ENCODE measurements at regions not wholly inside any gene's neighbourhood (a gene's known extent, or its start where the extent isn't known, plus 50 kb on each side); places are given as distances from the start of the nearest gene placed in this dataset.

DNA sequence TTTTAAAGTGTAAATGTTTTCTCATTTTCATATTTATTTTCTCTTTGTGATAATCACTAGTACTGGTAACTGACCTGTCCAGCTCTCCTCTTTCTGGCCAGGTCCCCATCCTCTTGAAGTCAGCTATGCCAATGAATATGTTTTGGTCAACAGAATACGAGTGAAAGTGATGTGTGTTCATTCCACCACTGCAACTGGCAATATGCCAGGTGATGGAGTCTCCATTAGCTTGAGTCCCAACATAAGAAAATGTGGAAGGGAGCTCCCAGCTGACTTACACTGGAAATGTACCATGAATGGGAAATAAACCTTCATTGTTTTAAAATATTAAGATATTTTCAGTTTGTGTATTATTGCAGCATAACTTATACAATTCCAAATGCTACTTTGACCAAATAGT lies 75.8 kb downstream of the CCDC34 start:
- Histone ChIP-seq H3K27ac (ENCODE audit: low read depth in 1 of 2, low read length in 2 of 2) (no peak overlapping the region), H3K4me1 (ENCODE audit: control insufficient read depth in 4 of 4, insufficient read depth in 4 of 4, low read length in 3 of 4) (peaks cover 3 to 13% (median 6%) of the 10 kb centered on the region in 4 donors), H3K36me3 (ENCODE audit: control insufficient read depth in 4 of 4, insufficient read depth in 3 of 4, low read depth in 1 of 4, low read length in 3 of 4) (no peaks in the 10 kb centered on the region), H3K9ac (ENCODE audit: low read depth in 1 of 2, low read length in 2 of 2) (no peak overlapping the region), H3K4me3 (ENCODE audit: low read depth in 1 of 3, low read length in 3 of 3) (no peak overlapping the region), H3K9me3 (ENCODE audit: control insufficient read depth in 4 of 4, low read length in 3 of 4) (no peaks in the 10 kb centered on the region), H3K27me3 (ENCODE audit: control insufficient read depth in 4 of 4, insufficient read depth in 4 of 4, low read length in 3 of 4) (no peaks in the 10 kb centered on the region)
- 60% methylated on average over 1 of the region's 1 CpG for WGBS
- TF ChIP-seq EGR1 (IDR thresholded peaks at IDR 0.05; ENCODE audit: low read depth in 2 of 2) = no peak
- TF ChIP-seq FOXA2 (IDR thresholded peaks at IDR 0.05) = no peak
- no peak for TF ChIP-seq HNF4G (IDR thresholded peaks at IDR 0.05)
- TF ChIP-seq, protein P1, sequence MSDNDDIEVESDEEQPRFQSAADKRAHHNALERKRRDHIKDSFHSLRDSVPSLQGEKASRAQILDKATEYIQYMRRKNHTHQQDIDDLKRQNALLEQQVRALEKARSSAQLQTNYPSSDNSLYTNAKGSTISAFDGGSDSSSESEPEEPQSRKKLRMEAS (IDR thresholded peaks at IDR 0.05) = no peak
- TF ChIP-seq RAD21 (IDR thresholded peaks at IDR 0.05) = no peak
- TF ChIP-seq YY1 (IDR thresholded peaks at IDR 0.05) = no peak
- TF ChIP-seq GABPA (IDR thresholded peaks at IDR 0.05 in 1 of 2, conservative IDR thresholded peaks at IDR 0.05 in 1 of 2) = no peak
- no peak for TF ChIP-seq JUND (IDR thresholded peaks at IDR 0.05)
- TF ChIP-seq, protein P2, sequence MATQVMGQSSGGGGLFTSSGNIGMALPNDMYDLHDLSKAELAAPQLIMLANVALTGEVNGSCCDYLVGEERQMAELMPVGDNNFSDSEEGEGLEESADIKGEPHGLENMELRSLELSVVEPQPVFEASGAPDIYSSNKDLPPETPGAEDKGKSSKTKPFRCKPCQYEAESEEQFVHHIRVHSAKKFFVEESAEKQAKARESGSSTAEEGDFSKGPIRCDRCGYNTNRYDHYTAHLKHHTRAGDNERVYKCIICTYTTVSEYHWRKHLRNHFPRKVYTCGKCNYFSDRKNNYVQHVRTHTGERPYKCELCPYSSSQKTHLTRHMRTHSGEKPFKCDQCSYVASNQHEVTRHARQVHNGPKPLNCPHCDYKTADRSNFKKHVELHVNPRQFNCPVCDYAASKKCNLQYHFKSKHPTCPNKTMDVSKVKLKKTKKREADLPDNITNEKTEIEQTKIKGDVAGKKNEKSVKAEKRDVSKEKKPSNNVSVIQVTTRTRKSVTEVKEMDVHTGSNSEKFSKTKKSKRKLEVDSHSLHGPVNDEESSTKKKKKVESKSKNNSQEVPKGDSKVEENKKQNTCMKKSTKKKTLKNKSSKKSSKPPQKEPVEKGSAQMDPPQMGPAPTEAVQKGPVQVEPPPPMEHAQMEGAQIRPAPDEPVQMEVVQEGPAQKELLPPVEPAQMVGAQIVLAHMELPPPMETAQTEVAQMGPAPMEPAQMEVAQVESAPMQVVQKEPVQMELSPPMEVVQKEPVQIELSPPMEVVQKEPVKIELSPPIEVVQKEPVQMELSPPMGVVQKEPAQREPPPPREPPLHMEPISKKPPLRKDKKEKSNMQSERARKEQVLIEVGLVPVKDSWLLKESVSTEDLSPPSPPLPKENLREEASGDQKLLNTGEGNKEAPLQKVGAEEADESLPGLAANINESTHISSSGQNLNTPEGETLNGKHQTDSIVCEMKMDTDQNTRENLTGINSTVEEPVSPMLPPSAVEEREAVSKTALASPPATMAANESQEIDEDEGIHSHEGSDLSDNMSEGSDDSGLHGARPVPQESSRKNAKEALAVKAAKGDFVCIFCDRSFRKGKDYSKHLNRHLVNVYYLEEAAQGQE (IDR thresholded peaks at IDR 0.05) = no peak
- TF ChIP-seq, protein P3, sequence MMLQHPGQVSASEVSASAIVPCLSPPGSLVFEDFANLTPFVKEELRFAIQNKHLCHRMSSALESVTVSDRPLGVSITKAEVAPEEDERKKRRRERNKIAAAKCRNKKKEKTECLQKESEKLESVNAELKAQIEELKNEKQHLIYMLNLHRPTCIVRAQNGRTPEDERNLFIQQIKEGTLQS (IDR thresholded peaks at IDR 0.05) = no peak
- TF ChIP-seq TAF1 (conservative IDR thresholded peaks at IDR 0.05) = no peak
- TF ChIP-seq HNF4A (conservative IDR thresholded peaks at IDR 0.05) = no peak
- TF ChIP-seq SP1 (IDR thresholded peaks at IDR 0.05) = no peak
- TF ChIP-seq RXRA (IDR thresholded peaks at IDR 0.05) = no peak
- TF ChIP-seq FOXA1 (IDR thresholded peaks at IDR 0.05) = no peak
- TF ChIP-seq, protein P4, sequence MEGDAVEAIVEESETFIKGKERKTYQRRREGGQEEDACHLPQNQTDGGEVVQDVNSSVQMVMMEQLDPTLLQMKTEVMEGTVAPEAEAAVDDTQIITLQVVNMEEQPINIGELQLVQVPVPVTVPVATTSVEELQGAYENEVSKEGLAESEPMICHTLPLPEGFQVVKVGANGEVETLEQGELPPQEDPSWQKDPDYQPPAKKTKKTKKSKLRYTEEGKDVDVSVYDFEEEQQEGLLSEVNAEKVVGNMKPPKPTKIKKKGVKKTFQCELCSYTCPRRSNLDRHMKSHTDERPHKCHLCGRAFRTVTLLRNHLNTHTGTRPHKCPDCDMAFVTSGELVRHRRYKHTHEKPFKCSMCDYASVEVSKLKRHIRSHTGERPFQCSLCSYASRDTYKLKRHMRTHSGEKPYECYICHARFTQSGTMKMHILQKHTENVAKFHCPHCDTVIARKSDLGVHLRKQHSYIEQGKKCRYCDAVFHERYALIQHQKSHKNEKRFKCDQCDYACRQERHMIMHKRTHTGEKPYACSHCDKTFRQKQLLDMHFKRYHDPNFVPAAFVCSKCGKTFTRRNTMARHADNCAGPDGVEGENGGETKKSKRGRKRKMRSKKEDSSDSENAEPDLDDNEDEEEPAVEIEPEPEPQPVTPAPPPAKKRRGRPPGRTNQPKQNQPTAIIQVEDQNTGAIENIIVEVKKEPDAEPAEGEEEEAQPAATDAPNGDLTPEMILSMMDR (IDR thresholded peaks at IDR 0.05; ENCODE audit: low read depth, low read length, missing input control) = no peak
- TF ChIP-seq NR2F2 (IDR thresholded peaks at IDR 0.05) = no peak
- no peak for TF ChIP-seq ZBTB33 (IDR thresholded peaks at IDR 0.05)
- no peak for DNase-seq (ENCODE audit: low spot score)
